OCI-LY1 (cell line): ENCODE measurements at regions not wholly inside any gene's neighbourhood (a gene's known extent, or its start where the extent isn't known, plus 50 kb on each side); places are given as distances from the start of the nearest gene placed in this dataset.

ENCODE experiments used
- H2AFZ ChIP-seq: fragments of 200-600 bp; sonication (generic), shearing (Covaris generic); 2 replicates; pipeline ENCODE4 v1.6.0; 2014; ENCODE audit warnings: antibody characterized with exemption, mild to moderate bottlenecking, low read length
- H3F3A ChIP-seq: fragments of 200-600 bp; sonication (generic), shearing (Covaris generic); 2 replicates; pipeline ENCODE4 v1.6.0; 2014; ENCODE audit warnings: mild to moderate bottlenecking, antibody characterized with exemption, low read length, moderate library complexity; ENCODE audit not compliant: insufficient read depth
- H3K27ac ChIP-seq: fragments of 200-600 bp; sonication (generic); 2 replicates; pipeline ENCODE4 v1.5.1; 2014; ENCODE audit warnings: low read length, mixed run types, mild to moderate bottlenecking, low read depth; ENCODE audit not compliant: poor library complexity, severe bottlenecking
- H3K27me3 ChIP-seq: fragments of 200-600 bp; sonication (generic); 2 replicates; pipeline ENCODE4 v1.6.0; 2014; ENCODE audit warnings: antibody characterized with exemption, mild to moderate bottlenecking, low read length, moderate library complexity; ENCODE audit not compliant: insufficient read depth
- H3K36me3 ChIP-seq: fragments of 200-600 bp; sonication (generic); 2 replicates; pipeline ENCODE4 v1.6.1; 2014; ENCODE audit warnings: mild to moderate bottlenecking, antibody characterized with exemption, low read length, moderate library complexity, mixed read lengths; ENCODE audit not compliant: insufficient read depth
- H3K4me1 ChIP-seq: fragments of 200-600 bp; sonication (generic); 2 replicates; pipeline ENCODE4 v1.5.1; 2014; ENCODE audit warnings: mild to moderate bottlenecking, low read length, moderate library complexity; ENCODE audit not compliant: insufficient read depth, severe bottlenecking
- H3K4me2 ChIP-seq: fragments of 200-600 bp; sonication (generic), shearing (Covaris generic); 2 replicates; pipeline ENCODE4 v1.6.1; 2014; ENCODE audit warnings: low read length
- H3K4me3 ChIP-seq: fragments of 200-600 bp; sonication (generic); 2 replicates; pipeline ENCODE4 v1.5.1; 2014; ENCODE audit warnings: low read length, low read depth, mild to moderate bottlenecking, mixed read lengths; ENCODE audit not compliant: poor library complexity, severe bottlenecking
- H3K79me2 ChIP-seq: fragments of 200-600 bp; shearing (Covaris generic); 2 replicates; pipeline ENCODE4 v1.6.1; 2016; ENCODE audit warnings: mixed run types, low read length, mixed read lengths; ENCODE audit not compliant: insufficient read depth
- H3K9ac ChIP-seq: fragments of 200-600 bp; sonication (generic), shearing (Covaris generic); 2 replicates; pipeline ENCODE4 v1.6.1; 2014; ENCODE audit warnings: mild to moderate bottlenecking, low read length, mixed read lengths
- H3K9me2 ChIP-seq: fragments of 200-600 bp; sonication (generic), shearing (Covaris generic); 2 replicates; pipeline ENCODE4 v1.6.1; 2014; ENCODE audit warnings: low read depth, mild to moderate bottlenecking, low read length, mixed read lengths
- H3K9me3 ChIP-seq: fragments of 200-600 bp; shearing (Covaris generic); 2 replicates; pipeline ENCODE4 v1.6.1; 2014; ENCODE audit warnings: low read length, mixed read lengths
- H4K20me1 ChIP-seq: fragments of 200-600 bp; sonication (generic), shearing (Covaris generic); 2 replicates; pipeline ENCODE4 v1.6.0; 2016; ENCODE audit warnings: mild to moderate bottlenecking, low read length; ENCODE audit not compliant: insufficient read depth
- CTCF ChIP-seq: fragments of 200-600 bp; sonication (generic), shearing (Covaris generic); IDR thresholded peaks from 2 replicates; pipeline ENCODE4 v1.5.1; 2017; ENCODE audit warnings: mild to moderate bottlenecking, antibody characterized with exemption, low read length, moderate library complexity, mixed read lengths
- EZH2 ChIP-seq: fragments of 200-600 bp; sonication (generic), shearing (Covaris generic); IDR thresholded peaks from 2 replicates; pipeline ENCODE4 v1.8.0; 2017; ENCODE audit warnings: borderline replicate concordance, mixed run types, mild to moderate bottlenecking, antibody characterized with exemption, low read length, moderate library complexity, mixed read lengths

- no peaks in the 10 kb centered on the region for H3K4me1 ChIP-seq
- H3K27ac ChIP-seq, result no peak overlapping the region
- H2AFZ ChIP-seq, result no peak overlapping the region
- no peak overlapping the region for H3K4me2 ChIP-seq
- H3K36me3 ChIP-seq, result no peaks in the 10 kb centered on the region
- H3K79me2 ChIP-seq, result no peaks in the 10 kb centered on the region
- no peak overlapping the region for H3K9ac ChIP-seq
- no peaks in the 10 kb centered on the region for H3K27me3 ChIP-seq
- H3K9me2 ChIP-seq, result no peaks in the 10 kb centered on the region
- no peaks in the 10 kb centered on the region for H4K20me1 ChIP-seq
- no peak for TF ChIP-seq CTCF
- no peak for TF ChIP-seq EZH2
- no peaks in the 10 kb centered on the region for H3K9me3 ChIP-seq
- H3F3A ChIP-seq, result no peaks in the 10 kb centered on the region
- H3K4me3 ChIP-seq, result no peak overlapping the region
Measured at GRCh38 chr5:27318701-27319100, 280.3 kb upstream of the CDH9 start.

- Histone ChIP-seq H3K9ac (no peak overlapping the region), H3F3A (no peaks in the 10 kb centered on the region), H3K27me3 (no peaks in the 10 kb centered on the region), H4K20me1 (no peaks in the 10 kb centered on the region), H3K9me3 (no peaks in the 10 kb centered on the region), H3K27ac (no peak overlapping the region), H3K4me1 (no peaks in the 10 kb centered on the region), H2AFZ (no peak overlapping the region), H3K4me2 (no peak overlapping the region), H3K9me2 (no peaks in the 10 kb centered on the region), H3K4me3 (no peak overlapping the region), H3K79me2 (no peaks in the 10 kb centered on the region), H3K36me3 (no peaks in the 10 kb centered on the region)
- no peak for TF ChIP-seq EZH2
- TF ChIP-seq CTCF, result no peak
Measured at GRCh38 chr5:27316271-27316650, 277.9 kb upstream of the CDH9 start.

- no peak overlapping the region for H3K4me2 ChIP-seq
- H3K27ac ChIP-seq, result no peak overlapping the region
- no peak overlapping the region for H2AFZ ChIP-seq
- H3K9me3 ChIP-seq, result no peaks in the 10 kb centered on the region
- H3K4me3 ChIP-seq, result no peak overlapping the region
- no peaks in the 10 kb centered on the region for H3K36me3 ChIP-seq
- no peaks in the 10 kb centered on the region for H4K20me1 ChIP-seq
- no peaks in the 10 kb centered on the region for H3K9me2 ChIP-seq
- no peaks in the 10 kb centered on the region for H3K4me1 ChIP-seq
- no peaks in the 10 kb centered on the region for H3K27me3 ChIP-seq
- no peaks in the 10 kb centered on the region for H3K79me2 ChIP-seq
- H3K9ac ChIP-seq, result no peak overlapping the region
- no peak for TF ChIP-seq CTCF
- TF ChIP-seq EZH2, result no peak
- no peaks in the 10 kb centered on the region for H3F3A ChIP-seq
Measured at GRCh38 chr5:27315363-27316270, 277.2 kb upstream of the CDH9 start.
